A549 (cell line): ENCODE measurements at regions not wholly inside any gene's neighbourhood (a gene's known extent, or its start where the extent isn't known, plus 50 kb on each side); places are given as distances from the start of the nearest gene placed in this dataset.

Experiments used
- EHMT2 ChIP-seq: fragments of 200-600 bp; sonication (generic); IDR thresholded peaks from 2 replicates; pipeline ENCODE4 v1.6.1; 2016; ENCODE audit warnings: antibody characterized with exemption, low read depth, mild to moderate bottlenecking, moderate library complexity
- HOXB13 ChIP-seq: fragments of 250-450 bp; sonication (Bioruptor Pico); IDR thresholded peaks from 2 replicates; pipeline ENCODE4 v1.5.0; 2020; ENCODE audit warnings: low read depth, mild to moderate bottlenecking, moderate library complexity
- POLR2A ChIP-seq: IDR thresholded peaks from 2 replicates; pipeline ENCODE4 v1.6.1; 2012; ENCODE audit warnings: mild to moderate bottlenecking, low read length
- POLR2AphosphoS2 ChIP-seq: conservative IDR thresholded peaks from 2 replicates; pipeline ENCODE4 v1.6.1; 2012; ENCODE audit warnings: low read length, improper control_type of control experiment, inconsistent platforms
- RFX5 ChIP-seq: fragments of 450-650 bp; IDR thresholded peaks from 2 replicates; pipeline ENCODE4 v1.7.1; 2014; ENCODE audit warnings: antibody characterized with exemption, mild to moderate bottlenecking, moderate library complexity
- RNF2 ChIP-seq: fragments of 200-600 bp; sonication (generic); IDR thresholded peaks from 2 replicates; pipeline ENCODE4 v1.6.1; 2016; ENCODE audit warnings: low read depth, mild to moderate bottlenecking, antibody characterized with exemption, moderate library complexity, borderline replicate concordance
- SMC3 ChIP-seq: fragments of >200 bp; sonication (Bioruptor Twin); formaldehyde crosslinking; IDR thresholded peaks from 3 replicates; pipeline ENCODE4 v1.6.1; 2018; ENCODE audit warnings: inconsistent platforms
- TF ChIP-seq, protein P1 (sequence below): fragments of >200 bp; sonication (Bioruptor Twin); formaldehyde crosslinking; IDR thresholded peaks from 3 replicates; pipeline ENCODE4 v1.5.1; 2016

DNA sequence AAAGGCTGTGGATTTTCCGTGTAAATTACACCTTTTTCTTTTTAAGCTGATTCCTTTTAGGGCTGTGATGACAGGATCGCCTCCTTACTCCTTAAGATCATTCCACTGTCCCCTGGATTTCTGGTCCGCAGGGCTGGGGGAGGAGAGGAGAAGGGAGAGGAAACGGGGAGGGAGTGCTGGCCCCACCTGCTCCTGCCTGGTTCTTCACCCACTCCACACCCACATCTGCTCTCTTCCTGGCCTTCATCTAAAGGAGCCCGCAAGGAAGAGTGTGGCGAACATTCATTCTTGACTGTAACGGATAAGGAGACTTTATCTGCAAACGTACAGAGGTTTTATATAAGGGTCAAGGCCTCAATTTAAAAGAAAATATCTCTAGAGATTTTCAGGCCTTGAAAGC, 242.0 kb downstream of the RHOU start:
- no peak for TF ChIP-seq RFX5
- no peak for TF ChIP-seq RNF2
- no peak for TF ChIP-seq EHMT2
- no peak for TF ChIP-seq POLR2AphosphoS2
- TF ChIP-seq, protein P1, sequence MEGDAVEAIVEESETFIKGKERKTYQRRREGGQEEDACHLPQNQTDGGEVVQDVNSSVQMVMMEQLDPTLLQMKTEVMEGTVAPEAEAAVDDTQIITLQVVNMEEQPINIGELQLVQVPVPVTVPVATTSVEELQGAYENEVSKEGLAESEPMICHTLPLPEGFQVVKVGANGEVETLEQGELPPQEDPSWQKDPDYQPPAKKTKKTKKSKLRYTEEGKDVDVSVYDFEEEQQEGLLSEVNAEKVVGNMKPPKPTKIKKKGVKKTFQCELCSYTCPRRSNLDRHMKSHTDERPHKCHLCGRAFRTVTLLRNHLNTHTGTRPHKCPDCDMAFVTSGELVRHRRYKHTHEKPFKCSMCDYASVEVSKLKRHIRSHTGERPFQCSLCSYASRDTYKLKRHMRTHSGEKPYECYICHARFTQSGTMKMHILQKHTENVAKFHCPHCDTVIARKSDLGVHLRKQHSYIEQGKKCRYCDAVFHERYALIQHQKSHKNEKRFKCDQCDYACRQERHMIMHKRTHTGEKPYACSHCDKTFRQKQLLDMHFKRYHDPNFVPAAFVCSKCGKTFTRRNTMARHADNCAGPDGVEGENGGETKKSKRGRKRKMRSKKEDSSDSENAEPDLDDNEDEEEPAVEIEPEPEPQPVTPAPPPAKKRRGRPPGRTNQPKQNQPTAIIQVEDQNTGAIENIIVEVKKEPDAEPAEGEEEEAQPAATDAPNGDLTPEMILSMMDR: no peak
- no peak for TF ChIP-seq HOXB13 (CRISPR knock-in tag)
- TF ChIP-seq POLR2A: no peak
- no peak for TF ChIP-seq SMC3
